NCI-H2227 (cell line): ENCODE measurements at regions not wholly inside any gene's neighbourhood (a gene's known extent, or its start where the extent isn't known, plus 50 kb on each side); places are given as distances from the start of the nearest gene placed in this dataset.
"Not testable (repeated sequence)": the region's sequence is repeated elsewhere in the genome, so short reads cannot be mapped to it uniquely, and the experiment has no call there.

ENCODE experiments used
- DNase-seq: peaks from one replicate; lab custom pipeline; 2025; ENCODE audit not compliant: unreplicated experiment; lab: John Stamatoyannopoulos, UW

- DNase-seq = no peak
These were observed 104.5 kb upstream of the FAM20A start for GRCh38 chr17:68705714-68706076.

- DNase-seq = no peak
These were observed 103.9 kb upstream of the FAM20A start for GRCh38 chr17:68704871-68705713.

GRCh38 chr17:68701046-68701445 is 99.9 kb upstream of the FAM20A start:
- DNase-seq = no peak

GRCh38 chr17:68700421-68700820 is 99.3 kb upstream of the FAM20A start:
- no peak for DNase-seq

GRCh38 chr17:68699936-68700335 is 98.8 kb upstream of the FAM20A start:
- DNase-seq = no peak

- no peak for DNase-seq
These were observed 97.6 kb upstream of the FAM20A start for GRCh38 chr17:68698746-68699145.

- DNase-seq = no peak
These were observed 96.7 kb upstream of the FAM20A start for GRCh38 chr17:68697850-68698361.

- DNase-seq = no peak
These were observed 94.5 kb upstream of the FAM20A start for GRCh38 chr17:68695659-68696058.

GRCh38 chr17:68694791-68695485 is 93.8 kb upstream of the FAM20A start:
- DNase-seq = no peak

GRCh38 chr17:68693896-68694295 is 92.7 kb upstream of the FAM20A start:
- no peak for DNase-seq

- DNase-seq = no peak
These were observed 92.3 kb upstream of the FAM20A start for GRCh38 chr17:68693466-68693865.

GRCh38 chr17:68686108-68686988 is 85.2 kb upstream of the FAM20A start:
- DNase-seq = no peak

GRCh38 chr17:68684949-68685357 is 83.8 kb upstream of the FAM20A start:
- DNase-seq = no peak

- peak; percentile 9 for DNase-seq
These were observed 81.7 kb upstream of the FAM20A start for GRCh38 chr17:68682903-68683302.

- no peak for DNase-seq
These were observed 78.7 kb upstream of the FAM20A start for GRCh38 chr17:68679882-68680281.

GRCh38 chr17:68676856-68677255 is 75.7 kb upstream of the FAM20A start:
- no peak for DNase-seq

GRCh38 chr17:68675723-68676122 is 74.6 kb upstream of the FAM20A start:
- no peak for DNase-seq

- DNase-seq = no peak
These were observed 73.1 kb upstream of the FAM20A start for GRCh38 chr17:68674029-68674925.

GRCh38 chr17:68670967-68671693 is 70.0 kb upstream of the FAM20A start:
- DNase-seq = no peak

GRCh38 chr17:68666438-68666837 is 65.3 kb upstream of the FAM20A start:
- DNase-seq = not testable (repeated sequence)
